CD14-positive monocyte (primary cell): ENCODE measurements at regions not wholly inside any gene's neighbourhood (a gene's known extent, or its start where the extent isn't known, plus 50 kb on each side); places are given as distances from the start of the nearest gene placed in this dataset.

ENCODE experiments used
- DNase-seq, 3 donors: peaks; one replicate each; pipeline ENCODE4 v3.0.0-alpha.2; 2011 to 2022
- H2AFZ ChIP-seq: 2 replicates; pipeline ENCODE4 v1.6.0; 2012; ENCODE audit warnings: mild to moderate bottlenecking, low read depth, low read length, inconsistent platforms; ENCODE audit not compliant: insufficient read depth, poor library complexity, severe bottlenecking
- H3K27ac ChIP-seq, 2 donors: 1 replicate in 1 of 2; 2 replicates in 1 of 2; pipeline ENCODE4 v1.5.1; 2012 to 2013; ENCODE audit warnings: low read length in 2 of 2, control low read depth in 1 of 2, inconsistent platforms in 1 of 2, low read depth in 1 of 2, mild to moderate bottlenecking in 1 of 2
- H3K27me3 ChIP-seq, 2 donors: one replicate each; pipeline versions ENCODE4 v1.6.0 to v1.6.1; 2011 to 2013; ENCODE audit warnings: low read length in 2 of 2; ENCODE audit not compliant: control insufficient read depth in 2 of 2, insufficient read depth in 2 of 2
- H3K36me3 ChIP-seq, 2 donors: replicated peaks in 1 of 2; 1 replicate in 1 of 2; 2 replicates in 1 of 2; pipeline versions ENCODE4 v1.5.1 to v1.6.1; 2012 to 2013; ENCODE audit warnings: low read length in 2 of 2, control low read depth in 1 of 2, inconsistent platforms in 1 of 2, mild to moderate bottlenecking in 1 of 2; ENCODE audit not compliant: insufficient read depth in 2 of 2, control insufficient read depth in 1 of 2
- H3K4me1 ChIP-seq, 2 donors: 1 replicate in 1 of 2; 2 replicates in 1 of 2; pipeline versions ENCODE4 v1.5.1 to v1.6.1; 2012 to 2013; ENCODE audit warnings: low read length in 2 of 2, control low read depth in 1 of 2, inconsistent platforms in 1 of 2, mild to moderate bottlenecking in 1 of 2, moderate library complexity in 1 of 2; ENCODE audit not compliant: insufficient read depth in 2 of 2, control insufficient read depth in 1 of 2
- H3K4me2 ChIP-seq: replicated peaks from 2 replicates; pipeline ENCODE3; 2012; ENCODE audit warnings: low read length, moderate library complexity, mild to moderate bottlenecking; ENCODE audit not compliant: poor library complexity, severe bottlenecking; ENCODE audit errors: extremely low read depth
- H3K4me3 ChIP-seq, 3 experiments: fragments of 200-600 bp in 1 of 3; sonication (generic) in 1 of 3; replicated peaks in 1 of 3; 1 replicate in 2 of 3; 2 replicates in 1 of 3; pipeline ENCODE4 v1.5.1; 2011 to 2013; ENCODE audit warnings: low read length in 3 of 3, mild to moderate bottlenecking in 3 of 3, control low read depth in 2 of 3, low read depth in 2 of 3, inconsistent platforms in 1 of 3, moderate library complexity in 1 of 3
- H3K79me2 ChIP-seq: 2 replicates; pipeline ENCODE4 v1.6.0; 2012; ENCODE audit warnings: mild to moderate bottlenecking, control low read depth, inconsistent platforms, low read length, moderate library complexity; ENCODE audit not compliant: insufficient read depth
- H3K9ac ChIP-seq: 2 replicates; pipeline ENCODE4 v1.6.0; 2017; ENCODE audit warnings: low read length, mild to moderate bottlenecking; ENCODE audit not compliant: insufficient read depth, poor library complexity, severe bottlenecking
- H3K9me3 ChIP-seq, 2 donors: replicated peaks in 1 of 2; 1 replicate in 1 of 2; 2 replicates in 1 of 2; pipeline versions ENCODE4 v1.5.1 to v1.6.1; 2012 to 2013; ENCODE audit warnings: low read length in 2 of 2, control low read depth in 1 of 2; ENCODE audit not compliant: control insufficient read depth in 1 of 2, insufficient read depth in 1 of 2
- H4K20me1 ChIP-seq: 2 replicates; pipeline ENCODE4 v1.6.0; 2012; ENCODE audit warnings: mild to moderate bottlenecking, low read length, control low read depth, moderate library complexity; ENCODE audit not compliant: insufficient read depth
- H3K27ac Mint-ChIP-seq, 7 donors: one replicate each; pipeline ENCODE4 v1.8.0; 2020; ENCODE audit warnings: mild to moderate bottlenecking in 7 of 7, mixed read lengths in 7 of 7, moderate library complexity in 6 of 7, inconsistent platforms in 2 of 7
- H3K27me3 Mint-ChIP-seq, 3 donors: one replicate each; pipeline ENCODE4 v1.8.0; 2021 to 2022; ENCODE audit warnings: low read depth in 3 of 3, mild to moderate bottlenecking in 3 of 3, mixed read lengths in 3 of 3, moderate library complexity in 3 of 3, inconsistent platforms in 1 of 3
- H3K36me3 Mint-ChIP-seq, 2 donors: one replicate each; pipeline ENCODE4 v1.8.0; 2020; ENCODE audit warnings: mixed read lengths in 2 of 2, inconsistent platforms in 1 of 2, mild to moderate bottlenecking in 1 of 2
- H3K4me1 Mint-ChIP-seq: one replicate; pipeline ENCODE4 v1.8.0; 2020; ENCODE audit warnings: mild to moderate bottlenecking, mixed read lengths
- H3K4me3 Mint-ChIP-seq, 2 donors: one replicate each; pipeline ENCODE4 v1.8.0; 2020; ENCODE audit warnings: mild to moderate bottlenecking in 2 of 2, mixed read lengths in 2 of 2, moderate library complexity in 1 of 2
- H3K9me3 Mint-ChIP-seq, 7 donors: one replicate each; pipeline ENCODE4 v1.8.0; 2020 to 2022; ENCODE audit warnings: mixed read lengths in 7 of 7, mild to moderate bottlenecking in 6 of 7, moderate library complexity in 6 of 7, inconsistent platforms in 2 of 7
- WGBS: methylation state at CpG from one replicate; pipeline ENCODE4 v1.1.5; 2013; ENCODE audit warnings: missing lambda C conversion rate; ENCODE audit not compliant: insufficient coverage; 5-methylcytosine and 5-hydroxymethylcytosine counted together
- intact Hi-C, 2 donors: fragments of 100-400 bp; cut with micrococcal nuclease; formaldehyde crosslinking; loops; one replicate each; pipeline versions ENCODE4 v1.15.0 to v1.15.1; 2023
- TF ChIP-seq, protein P1 (sequence below): fragments of 200-600 bp; IDR thresholded peaks from one replicate; pipeline ENCODE4 v1.8.0; 2022; ENCODE audit warnings: antibody characterized with exemption, mild to moderate bottlenecking

- DNase-seq, result no peak
- no peaks in the 10 kb centered on the region for H3K36me3 ChIP-seq
- H3K4me1 ChIP-seq, result no peaks in the 10 kb centered on the region
- WGBS, result no CpG with 5 or more reads among the region's 1 CpG
- H3K36me3 Mint-ChIP-seq, result no peaks in the 10 kb centered on the region
- no peaks in the 10 kb centered on the region for H3K79me2 ChIP-seq
- H3K4me2 ChIP-seq, result no peak overlapping the region
- H3K9me3 ChIP-seq, result no peaks in the 10 kb centered on the region
- H3K27ac ChIP-seq, result no peak overlapping the region
- TF ChIP-seq, protein P1, sequence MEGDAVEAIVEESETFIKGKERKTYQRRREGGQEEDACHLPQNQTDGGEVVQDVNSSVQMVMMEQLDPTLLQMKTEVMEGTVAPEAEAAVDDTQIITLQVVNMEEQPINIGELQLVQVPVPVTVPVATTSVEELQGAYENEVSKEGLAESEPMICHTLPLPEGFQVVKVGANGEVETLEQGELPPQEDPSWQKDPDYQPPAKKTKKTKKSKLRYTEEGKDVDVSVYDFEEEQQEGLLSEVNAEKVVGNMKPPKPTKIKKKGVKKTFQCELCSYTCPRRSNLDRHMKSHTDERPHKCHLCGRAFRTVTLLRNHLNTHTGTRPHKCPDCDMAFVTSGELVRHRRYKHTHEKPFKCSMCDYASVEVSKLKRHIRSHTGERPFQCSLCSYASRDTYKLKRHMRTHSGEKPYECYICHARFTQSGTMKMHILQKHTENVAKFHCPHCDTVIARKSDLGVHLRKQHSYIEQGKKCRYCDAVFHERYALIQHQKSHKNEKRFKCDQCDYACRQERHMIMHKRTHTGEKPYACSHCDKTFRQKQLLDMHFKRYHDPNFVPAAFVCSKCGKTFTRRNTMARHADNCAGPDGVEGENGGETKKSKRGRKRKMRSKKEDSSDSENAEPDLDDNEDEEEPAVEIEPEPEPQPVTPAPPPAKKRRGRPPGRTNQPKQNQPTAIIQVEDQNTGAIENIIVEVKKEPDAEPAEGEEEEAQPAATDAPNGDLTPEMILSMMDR, result no peak
- H2AFZ ChIP-seq, result no peak overlapping the region
- H3K9ac ChIP-seq, result no peak overlapping the region
- H3K27ac Mint-ChIP-seq, result no peak overlapping the region
- intact Hi-C loops, result no loop called here
- no peaks in the 10 kb centered on the region for H3K4me1 Mint-ChIP-seq
- no peaks in the 10 kb centered on the region for H3K27me3 Mint-ChIP-seq
- no peak overlapping the region for H3K4me3 ChIP-seq
- H4K20me1 ChIP-seq, result no peaks in the 10 kb centered on the region
- no peak overlapping the region for H3K4me3 Mint-ChIP-seq
- H3K27me3 ChIP-seq, result no peaks in the 10 kb centered on the region
- H3K9me3 Mint-ChIP-seq, result peaks cover 0 to 7% (median 0%) of the 10 kb centered on the region in 7 donors
Measured at GRCh38 chrX:116862340-116862739, 399.6 kb upstream of the CT83 start.

DNA sequence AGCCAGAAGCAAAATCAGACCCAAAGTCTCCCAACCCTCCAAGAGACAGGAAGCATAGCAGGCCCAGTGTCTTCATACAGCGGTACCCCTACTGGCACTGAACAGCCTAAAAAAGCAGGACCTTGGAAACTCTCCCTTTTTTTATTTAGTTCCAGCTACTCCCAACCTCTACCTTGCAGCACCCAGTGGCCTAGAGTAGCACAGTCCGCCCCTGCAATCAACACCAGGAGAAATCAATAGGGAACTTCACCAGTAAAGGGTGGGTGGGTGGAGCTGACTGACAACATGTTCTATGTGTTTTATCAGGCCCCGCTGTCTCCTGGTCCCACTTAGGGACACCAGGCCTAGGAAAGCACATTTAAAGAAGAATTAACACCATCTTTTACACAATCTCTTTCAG lies 378.5 kb upstream of the CT83 start:
- Mint-ChIP-seq H3K4me1 (no peaks in the 10 kb centered on the region), H3K36me3 (no peaks in the 10 kb centered on the region), H3K27ac (no peak overlapping the region), H3K27me3 (peaks cover 0 to 2% (median 0%) of the 10 kb centered on the region in 3 donors), H3K9me3 (peaks cover 0 to 3% (median 0%) of the 10 kb centered on the region in 7 donors), H3K4me3 (no peak overlapping the region)
- H3K4me2 ChIP-seq, result no peak overlapping the region
- no peaks in the 10 kb centered on the region for H3K36me3 ChIP-seq
- no peak for DNase-seq
- H3K79me2 ChIP-seq, result no peaks in the 10 kb centered on the region
- TF ChIP-seq, protein P1, result no peak
- no peak overlapping the region for H3K9ac ChIP-seq
- WGBS, result no CpG with 5 or more reads among the region's 3 CpGs
- H3K27ac ChIP-seq, result no peak overlapping the region
- no peaks in the 10 kb centered on the region for H3K9me3 ChIP-seq
- H3K4me3 ChIP-seq, result no peak overlapping the region
- intact Hi-C loops, result no loop called here
- no peak overlapping the region for H2AFZ ChIP-seq
- no peaks in the 10 kb centered on the region for H4K20me1 ChIP-seq
- H3K4me1 ChIP-seq, result no peaks in the 10 kb centered on the region
- no peaks in the 10 kb centered on the region for H3K27me3 ChIP-seq
